ENCODE measurements at regions not wholly inside any gene's neighbourhood (a gene's known extent, or its start where the extent isn't known, plus 50 kb on each side); places are given as distances from the start of the nearest gene placed in this dataset.

- TF ChIP-seq CTCF (IDR thresholded peaks at IDR 0.05) (no peak), POLR2A (IDR thresholded peaks at IDR 0.05) (no peak), POLR2AphosphoS5 (IDR thresholded peaks at IDR 0.05) (no peak)
These were observed 63.2 kb downstream of the NENF start for GRCh38 chr1:212495766-212496494.

Data from sigmoid colon (tissue), 4 donors.